SW 1271 (cell line): ENCODE measurements at regions not wholly inside any gene's neighbourhood (a gene's known extent, or its start where the extent isn't known, plus 50 kb on each side); places are given as distances from the start of the nearest gene placed in this dataset.

ENCODE experiments used
- DNase-seq, 2 experiments: peaks; one replicate each; lab custom pipeline; 2025; lab: John Stamatoyannopoulos, UW

- DNase-seq: no peak
Measured at GRCh38 chrX:39439906-39440798, 638.9 kb downstream of the MID1IP1 start.

- DNase-seq: no peak
Measured at GRCh38 chrX:39440799-39441284, 639.6 kb downstream of the MID1IP1 start.

GRCh38 chrX:39442332-39442731, 641.1 kb downstream of the MID1IP1 start:
- DNase-seq: no peak

GRCh38 chrX:39443240-39443639, 642.0 kb downstream of the MID1IP1 start:
- DNase-seq: no peak

GRCh38 chrX:39445336-39445735, 644.1 kb downstream of the MID1IP1 start:
- DNase-seq: no peak

GRCh38 chrX:39449352-39449751, 648.1 kb downstream of the MID1IP1 start:
- DNase-seq: no peak

GRCh38 chrX:39450234-39450977, 647.4 kb downstream of the BCOR start:
- DNase-seq: no peak

- DNase-seq: no peak
Measured at GRCh38 chrX:39451046-39451445, 646.7 kb downstream of the BCOR start.

GRCh38 chrX:39452401-39452800, 645.4 kb downstream of the BCOR start:
- DNase-seq: no peak

GRCh38 chrX:39453889-39454621, 643.7 kb downstream of the BCOR start:
- no peak for DNase-seq

- no peak for DNase-seq
Measured at GRCh38 chrX:39456894-39457604, 640.7 kb downstream of the BCOR start.

- DNase-seq: no peak
Measured at GRCh38 chrX:39458779-39459178, 639.0 kb downstream of the BCOR start.

GRCh38 chrX:39459204-39459603, 638.6 kb downstream of the BCOR start:
- DNase-seq: no peak

GRCh38 chrX:39459952-39460351, 637.8 kb downstream of the BCOR start:
- DNase-seq: no peak

- no peak for DNase-seq
Measured at GRCh38 chrX:39460499-39460898, 637.3 kb downstream of the BCOR start.

GRCh38 chrX:39462835-39463234, 634.9 kb downstream of the BCOR start:
- no peak for DNase-seq

GRCh38 chrX:39464253-39464652, 633.5 kb downstream of the BCOR start:
- DNase-seq: no peak

- no peak for DNase-seq
Measured at GRCh38 chrX:39465467-39465866, 632.3 kb downstream of the BCOR start.

- DNase-seq: no peak
Measured at GRCh38 chrX:39465906-39466305, 631.9 kb downstream of the BCOR start.

GRCh38 chrX:39469126-39469525, 628.6 kb downstream of the BCOR start:
- DNase-seq: no peak

- DNase-seq: no peak
Measured at GRCh38 chrX:39470588-39471407, 627.0 kb downstream of the BCOR start.
